Ammon's horn (tissue), 1 donor: ENCODE measurements at regions not wholly inside any gene's neighbourhood (a gene's known extent, or its start where the extent isn't known, plus 50 kb on each side); places are given as distances from the start of the nearest gene placed in this dataset.

ENCODE experiments used
- DNase-seq: peaks from one replicate; pipeline ENCODE4 v3.0.0-alpha.2; 2016; ENCODE audit warnings: low spot score

DNA sequence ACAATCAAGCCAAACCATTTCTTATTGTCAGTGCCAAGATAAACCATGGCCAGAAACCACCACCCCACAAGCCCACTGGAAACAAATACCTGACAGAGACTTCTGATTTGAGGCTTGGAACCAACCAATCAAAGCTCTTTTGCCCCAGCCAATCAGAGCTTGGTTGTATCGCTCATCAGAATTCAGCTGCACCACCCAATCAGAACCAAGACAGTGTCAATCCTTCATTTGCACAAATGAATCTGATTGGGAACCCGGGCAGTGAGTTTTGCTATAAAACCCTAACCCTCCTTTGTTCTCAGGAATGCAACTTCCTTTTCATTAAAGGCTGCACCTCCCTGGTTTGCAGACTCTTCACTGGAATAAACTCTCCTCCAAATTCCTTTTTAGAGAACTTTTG, 87.4 kb downstream of the ELAPOR2 start:
- no peak for DNase-seq

DNA sequence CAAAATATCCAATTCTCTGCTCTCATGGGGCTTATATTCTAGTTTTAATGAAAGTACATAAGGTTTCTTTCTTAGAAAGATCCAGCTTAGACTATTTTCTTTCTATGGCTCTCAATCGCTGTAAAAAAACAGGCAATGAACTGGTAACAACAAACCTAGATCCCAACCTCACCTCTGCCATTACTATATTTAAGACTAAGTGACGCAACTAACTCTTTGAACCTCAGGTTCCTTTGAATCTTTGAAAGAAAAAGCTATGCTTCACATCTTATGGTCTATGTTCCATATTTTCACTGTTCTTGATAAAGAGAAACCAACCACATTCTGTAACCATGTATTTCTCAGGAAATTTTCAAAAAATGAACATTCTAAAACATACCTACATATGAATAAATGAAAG, 88.5 kb downstream of the ELAPOR2 start:
- DNase-seq: no peak

DNA sequence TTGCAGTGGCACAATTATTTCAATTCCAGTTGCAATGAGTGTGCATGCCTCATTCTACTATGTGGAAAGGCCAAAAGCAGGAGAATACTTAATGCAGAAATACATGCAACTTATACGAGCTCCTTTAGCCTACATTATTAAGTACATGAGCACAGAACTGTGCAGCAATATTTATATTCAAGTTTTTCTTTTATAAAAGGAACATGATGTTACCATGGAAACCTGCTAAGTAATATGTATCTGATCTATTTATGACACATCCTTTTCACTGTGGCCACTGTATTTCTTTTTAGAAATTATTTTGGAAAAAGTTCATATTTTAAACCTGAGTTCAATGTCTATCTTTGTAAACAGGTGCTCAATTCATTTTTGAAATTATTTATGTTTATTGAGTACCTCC, 88.9 kb downstream of the ELAPOR2 start:
- no peak for DNase-seq

DNA sequence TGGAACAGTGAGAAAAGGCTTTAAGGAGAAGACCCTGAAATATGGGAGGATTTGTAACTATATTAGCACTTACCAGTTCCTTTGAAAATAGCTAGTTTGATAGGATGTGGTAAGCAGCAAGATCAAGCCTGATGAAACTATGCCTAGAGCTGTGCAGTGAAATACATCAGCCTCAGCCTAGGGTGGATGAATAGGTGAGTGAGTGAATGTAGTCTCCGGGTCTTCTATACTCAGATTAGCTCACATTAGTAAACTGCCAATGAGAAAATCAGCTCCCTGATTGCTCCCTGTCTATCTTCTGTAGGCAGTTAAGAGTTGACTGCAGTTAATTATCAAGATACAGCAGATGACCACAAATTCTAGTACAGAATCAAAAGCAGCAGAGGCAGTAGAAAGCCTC, 89.6 kb downstream of the ELAPOR2 start:
- no peak for DNase-seq

DNA sequence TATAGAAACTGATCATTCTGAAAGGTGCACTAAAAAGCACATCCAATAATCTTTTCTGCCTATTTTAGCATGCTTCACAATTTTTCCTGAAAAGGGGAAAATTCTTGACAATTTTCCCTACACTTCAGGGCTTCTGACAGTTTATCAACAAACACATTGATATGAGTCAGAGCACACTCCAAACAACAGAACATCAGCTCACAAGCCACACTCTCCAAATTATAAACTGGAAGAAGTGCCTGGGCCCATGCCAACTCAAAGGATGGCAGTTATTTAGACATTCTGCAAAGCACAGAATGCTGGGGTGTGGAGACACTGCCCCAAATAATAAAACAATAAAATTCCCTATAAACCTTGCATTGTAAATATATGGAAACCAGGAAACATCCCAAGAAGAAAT, 90.8 kb downstream of the ELAPOR2 start:
- DNase-seq: peak; percentile 33

DNA sequence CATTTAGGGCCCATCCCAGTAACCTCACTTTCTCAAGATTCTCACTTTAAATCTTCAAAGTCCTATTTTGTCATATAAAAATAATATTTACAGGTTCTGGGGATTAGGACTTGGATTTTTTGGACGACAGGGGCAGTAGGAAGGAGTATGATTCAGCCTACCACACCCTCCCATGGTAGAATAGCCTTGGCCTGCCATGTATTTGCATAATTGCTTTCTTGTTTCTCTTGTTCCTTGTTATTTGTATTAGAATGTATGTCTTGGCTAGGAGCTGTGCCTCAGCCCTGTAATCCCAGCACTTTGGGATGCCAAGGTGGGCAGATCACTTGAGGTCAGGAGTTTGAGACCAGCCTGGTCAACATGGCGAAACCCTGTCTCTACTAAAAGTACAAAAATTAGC, 92.5 kb downstream of the ELAPOR2 start:
- DNase-seq: no peak

DNA sequence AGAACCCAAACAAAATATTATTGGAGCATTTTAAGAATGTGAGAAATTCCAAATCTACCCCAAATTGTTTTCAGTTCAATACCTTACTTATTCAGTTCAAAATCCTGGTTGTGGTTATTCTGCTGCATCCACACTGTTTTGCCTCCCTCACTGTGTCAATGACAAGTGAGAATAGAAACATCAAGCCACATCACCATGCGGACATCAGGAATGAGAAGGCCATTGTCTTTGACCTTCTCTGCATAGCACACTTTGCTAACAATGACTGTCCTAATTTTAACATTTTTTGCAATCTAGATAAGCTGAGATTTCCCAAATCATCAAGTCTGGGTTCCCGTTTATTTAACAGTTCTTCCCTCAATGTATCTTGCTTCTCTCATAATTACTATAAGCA, 93.7 kb downstream of the ELAPOR2 start:
- DNase-seq: peak; percentile 77

DNA sequence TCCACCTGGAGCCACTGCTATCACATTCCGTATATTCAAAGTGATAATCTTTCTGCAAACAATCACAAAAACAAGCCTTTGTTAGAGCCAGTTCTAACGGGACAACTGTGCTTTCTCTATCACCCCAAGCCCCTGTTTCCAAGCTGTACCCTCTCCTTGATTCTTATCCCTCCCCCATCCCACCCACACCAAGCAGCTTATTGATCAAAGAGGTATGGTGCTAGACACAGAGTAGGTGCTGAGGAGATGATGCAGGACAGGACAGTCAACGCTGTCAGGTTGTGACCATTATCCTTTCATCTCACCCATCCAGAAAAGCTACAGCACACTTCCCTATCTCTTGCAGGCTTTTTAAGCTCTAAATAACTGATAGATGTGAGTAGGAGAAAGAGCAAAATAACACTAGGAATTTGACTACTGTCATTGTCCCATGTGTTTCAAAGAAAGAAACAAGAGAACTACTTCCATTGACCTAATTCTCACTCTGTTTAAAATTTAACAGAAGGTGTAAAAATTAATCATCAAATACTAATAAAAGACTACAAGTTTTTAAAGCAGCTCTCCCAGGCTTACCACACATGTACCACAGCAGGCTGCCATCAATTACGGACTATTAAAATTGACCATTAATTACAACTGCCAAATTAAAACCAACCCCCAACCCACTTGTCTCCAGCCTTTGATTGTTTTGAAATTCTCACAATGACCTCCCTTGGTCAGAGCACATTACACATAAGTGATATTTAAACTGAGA, 94.3 kb downstream of the ELAPOR2 start:
- DNase-seq: no peak

DNA sequence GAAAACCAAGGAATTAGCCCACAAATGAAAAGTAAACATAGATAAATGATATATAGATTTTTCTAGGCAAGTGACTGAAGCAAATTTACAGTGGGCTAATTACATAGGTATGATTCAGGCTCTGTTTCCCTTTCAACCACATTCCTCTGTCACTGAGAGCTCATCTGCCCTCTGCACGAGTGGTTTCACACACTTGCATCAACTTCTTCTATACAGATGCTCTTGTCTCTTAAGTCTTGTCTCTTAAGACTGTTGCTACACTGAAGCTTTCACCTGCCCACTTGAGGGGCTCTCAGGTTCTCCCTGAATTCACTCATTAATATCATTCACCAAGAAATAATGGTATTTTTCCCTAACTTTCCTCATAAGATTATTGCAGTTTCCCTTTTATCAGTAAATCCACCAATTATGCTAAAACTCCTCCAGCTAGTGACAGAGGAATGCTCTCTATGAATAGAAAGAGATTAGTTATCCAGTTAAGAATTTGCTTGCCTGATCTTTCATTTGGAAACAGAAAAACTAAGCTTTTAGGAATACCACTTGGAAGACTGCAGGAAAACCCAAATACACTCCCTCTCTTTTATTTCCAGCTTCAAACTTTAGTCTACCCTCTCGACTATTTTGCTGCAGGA, 95.7 kb downstream of the ELAPOR2 start:
- no peak for DNase-seq

DNA sequence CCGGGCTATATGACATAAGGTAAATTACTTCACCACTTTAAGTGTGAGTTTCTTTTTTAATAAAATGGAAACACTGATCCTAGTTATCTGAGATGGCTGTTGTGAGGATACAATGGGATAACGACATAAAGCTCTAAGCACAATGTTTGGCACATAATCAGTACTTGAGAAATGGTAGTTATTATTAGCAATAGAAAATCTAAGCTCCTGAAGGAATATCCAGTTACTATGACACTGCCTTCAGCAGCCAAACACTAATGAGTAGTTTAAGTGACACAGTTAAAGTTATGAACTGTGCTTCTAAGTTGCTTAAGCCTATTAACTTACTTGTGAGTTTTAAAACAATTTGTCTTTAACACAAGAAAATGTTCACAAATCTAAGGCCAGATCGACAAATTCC, 96.8 kb downstream of the ELAPOR2 start:
- DNase-seq: no peak

DNA sequence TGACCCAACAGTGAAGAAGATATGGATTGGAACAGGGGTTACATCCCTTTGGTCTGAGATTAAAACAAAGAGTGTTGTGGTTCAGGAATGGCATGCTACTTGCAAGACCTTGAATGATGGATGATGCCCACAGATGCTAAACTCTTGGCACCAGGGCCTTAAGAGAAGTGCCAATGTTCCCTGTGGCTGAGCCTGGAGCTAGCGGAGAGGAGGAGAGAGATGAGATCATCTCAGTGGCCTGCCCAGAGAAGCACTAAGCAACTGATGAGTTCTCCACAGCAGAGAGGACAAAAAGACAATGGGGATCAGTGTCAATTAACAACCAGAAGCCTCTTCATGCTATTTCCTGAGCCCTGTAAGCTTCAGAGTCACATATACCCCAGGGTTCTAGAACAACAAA, 97.8 kb downstream of the ELAPOR2 start:
- peak; percentile 84 for DNase-seq

DNA sequence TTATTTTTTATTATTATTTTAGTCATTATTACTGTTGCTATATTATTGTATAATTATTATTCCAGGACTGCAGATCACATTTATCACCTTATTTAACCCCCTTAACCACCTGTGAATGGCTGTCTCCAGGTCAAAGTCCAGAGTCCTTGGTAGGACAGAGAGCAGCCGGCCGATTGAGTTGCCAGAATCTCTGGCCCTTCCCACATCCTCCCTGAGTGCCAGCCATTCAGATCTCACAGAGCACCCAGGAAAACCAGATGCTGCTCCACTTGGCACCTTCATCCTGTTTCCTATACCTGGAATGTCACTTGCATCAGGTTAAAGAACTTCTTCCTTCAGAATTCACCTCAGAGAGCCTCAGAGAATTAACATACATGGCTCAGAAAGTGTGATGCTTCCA, 101.1 kb downstream of the ELAPOR2 start:
- DNase-seq: no peak

DNA sequence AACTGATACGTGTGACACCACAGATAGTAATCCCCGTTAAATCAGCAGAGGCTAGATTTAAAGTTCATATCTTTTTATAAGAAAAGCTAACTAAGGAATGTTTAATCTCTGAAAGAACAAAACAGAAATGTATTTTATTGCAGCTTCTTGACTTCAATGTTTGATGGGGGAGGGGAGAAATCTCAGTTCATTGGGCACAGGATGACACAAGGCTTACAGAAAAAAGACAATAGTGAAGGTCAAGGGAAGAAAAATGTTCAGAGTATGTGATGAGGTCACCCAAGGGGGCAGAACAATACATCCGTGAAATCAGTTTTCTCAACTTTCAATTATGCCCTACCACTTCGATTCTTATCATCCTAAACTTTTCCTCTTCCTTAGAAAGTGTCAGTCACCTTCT, 102.9 kb downstream of the ELAPOR2 start:
- DNase-seq: no peak

DNA sequence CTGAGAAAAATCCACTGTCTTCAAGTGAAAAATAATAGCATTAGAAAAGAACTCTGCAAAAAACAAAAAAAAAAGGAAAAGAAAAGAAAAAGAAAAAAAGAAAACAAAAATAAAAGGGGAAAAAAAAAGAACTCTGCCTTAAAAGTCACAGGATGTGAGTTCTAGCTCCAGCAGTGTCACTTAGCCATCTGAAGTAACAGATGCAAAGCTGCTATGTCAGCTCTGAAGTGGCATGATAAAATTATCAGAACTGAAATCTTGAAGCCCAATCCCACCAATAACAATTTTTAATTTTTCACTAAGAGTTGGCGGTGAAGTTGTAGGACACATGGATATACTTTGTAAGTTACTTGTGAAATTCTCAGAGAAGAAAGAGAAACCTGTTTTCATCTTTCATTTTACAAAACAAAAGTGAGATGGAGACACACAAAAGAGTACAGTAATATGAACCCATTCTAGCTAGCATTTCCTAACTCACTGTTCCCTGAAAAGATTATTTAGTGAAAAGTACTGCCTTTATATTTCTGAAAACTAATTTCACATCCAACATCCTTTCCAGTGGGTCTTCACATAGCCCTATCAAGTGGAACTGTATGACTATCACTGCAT, 103.5 kb downstream of the ELAPOR2 start:
- DNase-seq: no peak

DNA sequence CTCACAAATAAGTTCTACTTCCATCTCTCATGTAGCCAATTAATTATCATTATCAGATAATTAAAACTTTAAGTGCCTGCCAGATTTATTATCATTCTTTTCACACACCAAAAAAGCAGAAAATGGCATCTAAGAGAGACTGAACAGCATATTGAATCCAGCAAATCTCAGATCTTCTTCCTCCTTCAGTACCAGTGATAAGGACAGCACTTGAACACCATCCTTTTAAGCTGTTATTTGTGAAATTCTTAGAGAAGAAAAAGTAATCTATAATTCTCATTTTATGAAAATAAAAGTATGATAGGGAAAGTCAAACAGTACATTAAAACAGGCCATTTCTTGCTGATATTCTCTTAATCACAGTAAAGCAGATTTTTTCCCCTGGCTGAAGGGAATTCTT, 104.5 kb downstream of the ELAPOR2 start:
- DNase-seq: no peak

DNA sequence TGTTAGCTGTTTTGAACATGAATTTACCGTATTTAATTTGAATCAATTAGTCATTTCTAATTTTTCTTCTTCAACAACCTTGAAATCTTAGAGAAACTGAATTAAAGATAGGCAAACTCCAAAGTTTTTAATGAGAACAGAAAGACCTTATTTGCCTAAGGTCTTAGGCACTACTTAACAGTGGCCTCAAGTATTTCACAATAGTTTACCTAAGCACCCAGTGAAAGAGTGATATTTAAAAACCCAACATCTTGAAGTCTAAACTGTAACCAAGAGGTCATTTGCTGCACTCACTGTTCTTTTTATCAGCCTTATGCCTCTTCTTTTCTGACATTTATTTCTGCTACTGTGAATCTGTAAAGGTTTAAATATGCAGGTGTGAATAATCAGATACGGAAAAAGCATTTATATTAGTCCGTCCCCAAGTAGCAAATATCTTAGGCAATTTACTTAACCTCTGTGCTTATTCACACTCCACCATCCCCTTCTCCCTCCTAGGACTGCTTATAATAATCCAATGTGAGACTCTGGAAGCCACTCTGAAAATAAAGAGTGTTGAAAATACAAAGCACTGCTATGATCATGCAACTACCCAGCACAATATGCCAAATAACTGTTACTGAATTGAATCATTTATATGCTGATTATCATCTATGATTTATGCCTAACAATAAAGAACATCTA, 105.7 kb downstream of the ELAPOR2 start:
- no peak for DNase-seq

DNA sequence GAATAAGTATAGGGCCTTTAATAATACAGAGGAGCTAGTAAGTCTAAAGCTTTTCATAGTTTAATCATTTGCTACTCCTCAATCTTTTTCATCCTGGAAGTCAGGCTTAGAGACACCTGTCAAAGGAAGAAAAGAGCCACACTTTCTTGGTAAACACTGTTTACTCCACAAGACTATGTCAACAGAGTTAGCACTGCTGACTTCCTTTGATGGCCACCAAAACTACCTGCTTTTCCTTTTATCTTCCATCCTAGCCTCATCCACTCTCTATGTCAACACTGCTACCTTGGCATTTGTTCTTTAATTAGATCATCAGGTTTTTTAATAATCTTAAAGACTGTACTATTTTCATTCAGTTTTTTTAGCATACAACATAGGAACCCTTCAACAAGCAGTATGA, 106.2 kb downstream of the ELAPOR2 start:
- no peak for DNase-seq

DNA sequence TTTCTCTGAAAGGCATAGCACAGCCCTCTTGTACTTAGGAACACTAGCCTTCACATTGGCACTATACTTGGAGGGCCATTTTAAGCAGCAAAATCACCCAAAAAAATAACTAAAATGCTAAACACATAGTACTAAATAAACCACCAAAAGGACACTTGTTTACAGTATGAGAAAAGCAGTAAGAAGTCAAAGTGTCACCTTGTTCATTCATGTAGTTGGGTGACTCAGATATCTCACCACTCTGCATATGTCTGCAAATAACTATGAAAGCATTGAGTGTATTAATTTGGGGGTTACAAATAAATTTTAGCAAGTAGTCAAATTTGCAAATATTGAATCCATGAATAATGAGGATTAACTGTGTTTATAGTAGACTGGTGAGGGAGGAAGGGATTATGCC, 107.6 kb downstream of the ELAPOR2 start:
- DNase-seq: no peak

DNA sequence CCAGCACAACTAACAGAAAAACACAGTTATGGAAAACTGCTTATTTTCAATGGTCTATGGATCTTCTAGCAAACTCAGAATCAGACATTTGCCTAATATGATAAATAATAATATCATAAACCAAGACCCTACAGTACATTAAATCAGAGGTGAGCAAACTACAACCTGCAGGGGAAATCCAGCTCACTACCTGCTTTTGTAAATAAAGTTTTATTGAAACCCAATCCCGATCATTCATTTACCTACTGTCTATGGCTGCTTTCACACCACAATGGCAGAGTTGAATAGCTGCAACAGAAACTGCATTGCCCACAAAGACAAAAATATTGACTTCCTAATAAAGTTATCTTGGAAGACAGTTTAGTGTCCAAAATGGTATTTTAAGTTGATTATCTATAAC, 108.5 kb downstream of the ELAPOR2 start:
- DNase-seq: no peak

DNA sequence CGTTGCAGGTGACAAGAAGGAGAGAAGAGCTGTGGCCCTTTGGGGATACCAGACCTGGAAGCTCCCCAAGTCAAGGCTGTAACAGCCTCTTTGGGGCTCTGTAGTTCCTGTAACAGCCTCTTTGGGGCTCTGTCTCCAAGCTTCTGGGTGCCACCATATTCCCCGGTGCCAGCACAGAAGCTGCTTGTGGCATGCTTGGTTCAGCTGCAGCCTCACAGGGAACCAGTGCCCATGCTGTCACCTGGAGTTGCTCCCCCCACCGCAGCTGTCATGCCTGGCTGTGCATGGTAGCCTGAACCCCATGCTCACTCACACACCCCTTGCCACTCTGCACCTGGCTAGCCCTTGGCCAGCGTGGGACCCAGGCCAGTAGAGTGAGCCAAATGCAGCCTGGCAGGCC, 109.1 kb downstream of the ELAPOR2 start:
- DNase-seq: no peak

DNA sequence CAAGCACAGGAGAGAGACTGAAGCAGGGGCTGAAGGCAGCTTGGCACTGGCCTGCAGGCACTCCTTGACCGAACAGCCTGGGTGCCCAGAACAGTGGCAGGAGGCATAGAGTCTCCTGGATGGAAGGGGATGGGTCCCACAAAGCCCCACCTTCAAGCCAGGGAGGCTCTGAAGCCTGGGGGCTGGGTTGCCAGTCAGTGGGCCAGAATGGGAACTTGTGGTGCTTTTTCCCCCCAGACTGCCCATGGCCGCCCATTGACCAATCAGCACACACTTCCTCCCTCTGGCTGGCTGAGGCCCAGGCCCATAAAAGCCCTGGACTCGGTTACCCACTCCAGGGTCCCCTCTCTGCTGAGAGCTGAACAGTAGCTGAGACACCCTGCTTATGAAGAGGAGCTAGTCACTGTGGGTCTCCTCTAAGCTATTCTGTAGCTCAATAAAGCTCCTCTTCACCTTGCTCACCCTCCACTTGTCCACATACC, 109.6 kb downstream of the ELAPOR2 start:
- no peak for DNase-seq

DNA sequence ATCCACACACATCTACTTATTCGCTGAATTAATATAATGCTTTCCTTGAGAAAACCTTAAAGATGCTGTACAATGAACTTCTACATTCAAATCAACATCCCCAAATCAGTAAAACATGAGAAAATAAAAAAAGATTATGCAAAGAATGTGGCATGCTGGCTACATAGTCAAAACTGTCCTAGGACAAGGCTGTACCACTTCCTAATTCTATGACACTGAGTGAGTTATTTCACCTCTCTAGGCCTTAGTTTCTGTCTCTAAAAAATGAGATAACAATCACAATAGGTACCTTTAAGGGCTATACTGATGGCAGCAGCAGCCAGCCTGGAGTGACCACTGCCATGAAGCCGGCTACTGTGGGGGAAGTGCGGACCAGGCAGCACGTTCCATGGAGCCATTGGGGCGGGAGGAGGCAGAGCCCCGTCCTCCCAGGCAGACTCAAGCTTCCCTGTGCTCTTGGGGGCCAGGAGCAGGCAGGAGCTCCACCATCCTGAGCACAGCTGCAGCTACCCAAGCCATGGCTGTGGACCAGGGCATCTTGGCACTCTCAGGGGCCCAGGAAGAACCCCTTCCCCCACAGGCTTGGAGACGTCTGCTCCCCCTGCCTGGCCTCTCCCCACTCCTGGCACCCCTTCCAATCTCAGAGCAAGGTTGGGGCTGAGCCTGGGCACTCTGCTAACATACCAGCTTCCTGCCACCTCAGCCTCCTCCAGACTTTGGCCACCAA, 110.2 kb downstream of the ELAPOR2 start:
- DNase-seq: no peak
